ENCODE measurements at regions not wholly inside any gene's neighbourhood (a gene's known extent, or its start where the extent isn't known, plus 50 kb on each side); places are given as distances from the start of the nearest gene placed in this dataset.

DNA sequence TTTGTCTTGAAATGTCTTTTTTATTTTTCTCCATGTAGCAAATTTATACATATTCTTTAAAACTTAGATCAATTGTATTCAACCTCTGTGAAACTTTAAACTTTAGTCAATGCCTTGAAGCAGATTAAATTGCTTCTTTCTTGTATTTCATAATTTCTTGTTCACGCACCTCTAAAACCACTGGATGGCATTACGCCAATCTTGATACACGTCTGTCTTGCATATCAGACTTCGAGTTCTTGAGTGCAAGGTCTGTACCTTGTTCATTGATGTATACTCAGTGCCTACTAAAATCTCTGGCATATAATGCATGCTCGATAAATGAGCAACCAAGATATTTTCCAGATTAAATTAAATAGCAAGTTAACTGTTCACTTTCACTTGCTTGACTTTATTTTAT, 236.8 kb downstream of the CASP12 start:
- TF ChIP-seq, protein P1, sequence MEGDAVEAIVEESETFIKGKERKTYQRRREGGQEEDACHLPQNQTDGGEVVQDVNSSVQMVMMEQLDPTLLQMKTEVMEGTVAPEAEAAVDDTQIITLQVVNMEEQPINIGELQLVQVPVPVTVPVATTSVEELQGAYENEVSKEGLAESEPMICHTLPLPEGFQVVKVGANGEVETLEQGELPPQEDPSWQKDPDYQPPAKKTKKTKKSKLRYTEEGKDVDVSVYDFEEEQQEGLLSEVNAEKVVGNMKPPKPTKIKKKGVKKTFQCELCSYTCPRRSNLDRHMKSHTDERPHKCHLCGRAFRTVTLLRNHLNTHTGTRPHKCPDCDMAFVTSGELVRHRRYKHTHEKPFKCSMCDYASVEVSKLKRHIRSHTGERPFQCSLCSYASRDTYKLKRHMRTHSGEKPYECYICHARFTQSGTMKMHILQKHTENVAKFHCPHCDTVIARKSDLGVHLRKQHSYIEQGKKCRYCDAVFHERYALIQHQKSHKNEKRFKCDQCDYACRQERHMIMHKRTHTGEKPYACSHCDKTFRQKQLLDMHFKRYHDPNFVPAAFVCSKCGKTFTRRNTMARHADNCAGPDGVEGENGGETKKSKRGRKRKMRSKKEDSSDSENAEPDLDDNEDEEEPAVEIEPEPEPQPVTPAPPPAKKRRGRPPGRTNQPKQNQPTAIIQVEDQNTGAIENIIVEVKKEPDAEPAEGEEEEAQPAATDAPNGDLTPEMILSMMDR (IDR thresholded peaks at IDR 0.05; ENCODE audit: low read depth, low read length), result no peak
- TF ChIP-seq POLR2A (IDR thresholded peaks at IDR 0.05; ENCODE audit: extremely low read depth, insufficient read length), result no peak
